ENCODE measurements at regions not wholly inside any gene's neighbourhood (a gene's known extent, or its start where the extent isn't known, plus 50 kb on each side); places are given as distances from the start of the nearest gene placed in this dataset.

- WGBS, 2 donors = 85 to 91% methylated on average over 3 of the region's 3 CpGs
- no peak overlapping the region for H3K27ac ChIP-seq
- intact Hi-C loops (cut with DNase I) = no loop called here
- H3K4me3 ChIP-seq (replicated peaks in 1 of 3) = no peak overlapping the region
- H3K9me3 ChIP-seq = no peaks in the 10 kb centered on the region
- TF ChIP-seq, protein P1, sequence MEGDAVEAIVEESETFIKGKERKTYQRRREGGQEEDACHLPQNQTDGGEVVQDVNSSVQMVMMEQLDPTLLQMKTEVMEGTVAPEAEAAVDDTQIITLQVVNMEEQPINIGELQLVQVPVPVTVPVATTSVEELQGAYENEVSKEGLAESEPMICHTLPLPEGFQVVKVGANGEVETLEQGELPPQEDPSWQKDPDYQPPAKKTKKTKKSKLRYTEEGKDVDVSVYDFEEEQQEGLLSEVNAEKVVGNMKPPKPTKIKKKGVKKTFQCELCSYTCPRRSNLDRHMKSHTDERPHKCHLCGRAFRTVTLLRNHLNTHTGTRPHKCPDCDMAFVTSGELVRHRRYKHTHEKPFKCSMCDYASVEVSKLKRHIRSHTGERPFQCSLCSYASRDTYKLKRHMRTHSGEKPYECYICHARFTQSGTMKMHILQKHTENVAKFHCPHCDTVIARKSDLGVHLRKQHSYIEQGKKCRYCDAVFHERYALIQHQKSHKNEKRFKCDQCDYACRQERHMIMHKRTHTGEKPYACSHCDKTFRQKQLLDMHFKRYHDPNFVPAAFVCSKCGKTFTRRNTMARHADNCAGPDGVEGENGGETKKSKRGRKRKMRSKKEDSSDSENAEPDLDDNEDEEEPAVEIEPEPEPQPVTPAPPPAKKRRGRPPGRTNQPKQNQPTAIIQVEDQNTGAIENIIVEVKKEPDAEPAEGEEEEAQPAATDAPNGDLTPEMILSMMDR (IDR thresholded peaks at IDR 0.05) = no peak
- TF ChIP-seq POLR2A (IDR thresholded peaks at IDR 0.05) = no peak
- H3K27me3 ChIP-seq = no peaks in the 10 kb centered on the region
- H3K36me3 ChIP-seq = no peaks in the 10 kb centered on the region
- DNase-seq = no peak
- H3K4me1 ChIP-seq = no peaks in the 10 kb centered on the region
Measured at GRCh38 chr12:90832427-90832826, 122.5 kb downstream of the CCER1 start.

DNA sequence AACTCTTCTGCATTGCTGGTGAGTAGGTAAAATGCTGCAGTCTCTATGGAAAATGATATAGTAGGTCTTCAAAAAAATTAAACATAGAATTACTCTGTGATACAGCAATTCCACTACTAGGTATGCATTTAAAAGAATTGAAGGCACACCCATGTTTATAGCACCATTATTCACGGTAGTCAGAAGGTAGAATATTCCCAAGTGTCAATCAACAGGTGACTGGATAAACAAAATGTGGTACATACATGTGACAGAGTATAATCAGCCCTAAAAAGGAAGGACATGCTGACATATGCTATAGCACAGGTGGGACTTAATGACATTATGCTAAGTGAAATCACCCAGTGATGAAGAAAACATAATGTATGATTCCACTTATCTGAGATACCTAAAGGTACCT lies 123.3 kb downstream of the CCER1 start:
- no peak for DNase-seq
- intact Hi-C loops (cut with DNase I) = no loop called here
- Histone ChIP-seq H3K4me3 (replicated peaks in 1 of 3) (no peak overlapping the region), H3K36me3 (no peaks in the 10 kb centered on the region), H3K27ac (no peak overlapping the region), H3K9me3 (no peaks in the 10 kb centered on the region), H3K27me3 (no peaks in the 10 kb centered on the region), H3K4me1 (no peaks in the 10 kb centered on the region)
- TF ChIP-seq, protein P1 (IDR thresholded peaks at IDR 0.05) = no peak
- no peak for TF ChIP-seq POLR2A (IDR thresholded peaks at IDR 0.05)
- 89 to 90% methylated on average over 1 of the region's 1 CpG for WGBS, 2 donors

DNA sequence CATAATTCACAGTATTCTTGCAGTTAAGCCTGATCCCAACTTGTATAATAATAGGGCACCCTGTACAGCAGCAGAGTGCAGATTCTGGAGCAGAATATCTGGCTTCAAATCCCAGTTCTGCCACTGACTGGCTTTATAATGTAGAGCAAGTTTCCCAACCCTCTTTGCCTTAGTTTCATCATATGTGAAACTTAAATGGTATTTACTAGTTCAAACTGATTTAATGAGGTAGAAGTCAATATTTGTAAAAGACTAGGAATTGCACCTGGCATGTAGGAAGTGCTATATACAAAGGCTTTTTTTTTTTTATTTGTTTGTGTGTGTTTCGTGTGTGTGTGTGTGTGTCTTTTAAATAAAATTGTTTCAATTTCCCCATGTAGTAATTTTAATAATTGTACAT lies 125.9 kb downstream of the CCER1 start:
- no peaks in the 10 kb centered on the region for H3K36me3 ChIP-seq
- no peak for DNase-seq
- no peaks in the 10 kb centered on the region for H3K27me3 ChIP-seq
- no peak overlapping the region for H3K4me3 ChIP-seq (replicated peaks in 1 of 3)
- no peak overlapping the region for H3K27ac ChIP-seq
- intact Hi-C loops (cut with DNase I) = no loop called here
- H3K4me1 ChIP-seq = no peaks in the 10 kb centered on the region
- no peaks in the 10 kb centered on the region for H3K9me3 ChIP-seq
- no peak for TF ChIP-seq POLR2A (IDR thresholded peaks at IDR 0.05)
- TF ChIP-seq, protein P1 (IDR thresholded peaks at IDR 0.05) = no peak
- 88 to 89% methylated on average over 1 of the region's 1 CpG for WGBS, 2 donors

GRCh38 chr12:90828621-90829020 lies 126.4 kb downstream of the CCER1 start:
- no peaks in the 10 kb centered on the region for H3K36me3 ChIP-seq

GRCh38 chr12:90827567-90827966 lies 127.4 kb downstream of the CCER1 start:
- no peak for DNase-seq
- Histone ChIP-seq H3K27me3 (no peaks in the 10 kb centered on the region), H3K36me3 (no peaks in the 10 kb centered on the region), H3K27ac (no peak overlapping the region), H3K4me3 (replicated peaks in 1 of 3) (no peak overlapping the region), H3K9me3 (no peaks in the 10 kb centered on the region), H3K4me1 (no peaks in the 10 kb centered on the region)
- intact Hi-C loops (cut with DNase I) = no loop called here
- no peak for TF ChIP-seq POLR2A (IDR thresholded peaks at IDR 0.05)
- TF ChIP-seq, protein P1 (IDR thresholded peaks at IDR 0.05) = no peak

More at GRCh38 chr12:90828621-90829020, 126.4 kb downstream of the CCER1 start:
- no peaks in the 10 kb centered on the region for H3K9me3 ChIP-seq
- 36 to 49% methylated on average over 2 of the region's 2 CpGs for WGBS, 2 donors
- H3K4me3 ChIP-seq (replicated peaks in 1 of 3) = no peak overlapping the region
- TF ChIP-seq, protein P1 (IDR thresholded peaks at IDR 0.05) = no peak
- no peak for TF ChIP-seq POLR2A (IDR thresholded peaks at IDR 0.05)
- intact Hi-C loops (cut with DNase I) = no loop called here
- no peak for DNase-seq
- H3K27ac ChIP-seq = no peak overlapping the region
- no peaks in the 10 kb centered on the region for H3K27me3 ChIP-seq
- H3K4me1 ChIP-seq = no peaks in the 10 kb centered on the region

Data from thyroid gland (tissue), 4 donors.